Keratinocyte (primary cell): ENCODE measurements at regions not wholly inside any gene's neighbourhood (a gene's known extent, or its start where the extent isn't known, plus 50 kb on each side); places are given as distances from the start of the nearest gene placed in this dataset.

Experiments used
- DNase-seq: peaks from one replicate; pipeline ENCODE4 v3.0.0-alpha.2; 2011; ENCODE audit warnings: low read depth, missing footprints, low spot score
- FAIRE-seq: peaks from 2 replicates; lab custom pipeline; 2011; peaks lifted over from hg19 to GRCh38; lab: Jason Lieb, UNC
- H2AFZ ChIP-seq: 2 replicates; pipeline ENCODE4 v1.6.0; 2012; ENCODE audit warnings: low read length, control low read depth, inconsistent platforms; ENCODE audit not compliant: control insufficient read depth
- H3K27ac ChIP-seq: 2 replicates; pipeline ENCODE4 v1.5.1; 2011; ENCODE audit warnings: low read length; ENCODE audit not compliant: control insufficient read depth, insufficient read depth
- H3K27me3 ChIP-seq: 3 replicates; pipeline ENCODE4 v1.6.0; 2011; ENCODE audit warnings: low read length; ENCODE audit not compliant: control insufficient read depth, insufficient read depth; ENCODE audit errors: extremely low read depth
- H3K36me3 ChIP-seq, 2 experiments: 2 replicates in 1 of 2; 3 replicates in 1 of 2; pipeline ENCODE4 v1.5.1; 2011; ENCODE audit warnings: low read length in 2 of 2, mild to moderate bottlenecking in 1 of 2; ENCODE audit not compliant: control insufficient read depth in 2 of 2, insufficient read depth in 2 of 2; ENCODE audit errors: extremely low read depth in 1 of 2
- H3K4me1 ChIP-seq: 3 replicates; pipeline ENCODE4 v1.5.1; 2011; ENCODE audit warnings: low read length; ENCODE audit not compliant: control insufficient read depth, insufficient read depth; ENCODE audit errors: extremely low read depth
- H3K4me2 ChIP-seq: 3 replicates; pipeline ENCODE4 v1.6.0; 2011; ENCODE audit warnings: low read depth, low read length; ENCODE audit not compliant: control insufficient read depth, insufficient read depth; ENCODE audit errors: extremely low read depth
- H3K4me3 ChIP-seq, 3 experiments: fragments of 200-600 bp in 1 of 3; sonication (generic) in 1 of 3; 2 replicates in 2 of 3; 3 replicates in 1 of 3; pipeline ENCODE4 v1.5.1; 2011 to 2016; ENCODE audit warnings: low read length in 3 of 3, mild to moderate bottlenecking in 3 of 3, control low read depth in 2 of 3, inconsistent platforms in 1 of 3, low read depth in 1 of 3, mixed read lengths in 1 of 3, mixed run types in 1 of 3, moderate library complexity in 1 of 3; ENCODE audit not compliant: control insufficient read depth in 2 of 3, insufficient read depth in 2 of 3; ENCODE audit errors: extremely low read depth in 1 of 3
- H3K79me2 ChIP-seq: 2 replicates; pipeline ENCODE4 v1.6.0; 2012; ENCODE audit warnings: low read length; ENCODE audit not compliant: control insufficient read depth, insufficient read depth
- H3K9ac ChIP-seq: 3 replicates; pipeline ENCODE4 v1.6.0; 2011; ENCODE audit warnings: low read length; ENCODE audit not compliant: control insufficient read depth, insufficient read depth; ENCODE audit errors: extremely low read depth
- H3K9me1 ChIP-seq: 3 replicates; pipeline ENCODE4 v1.6.0; 2011; ENCODE audit warnings: low read length; ENCODE audit not compliant: control insufficient read depth, insufficient read depth; ENCODE audit errors: extremely low read depth
- H3K9me3 ChIP-seq: 2 replicates; pipeline ENCODE4 v1.5.1; 2012; ENCODE audit warnings: low read depth, low read length; ENCODE audit not compliant: control insufficient read depth
- H4K20me1 ChIP-seq: 3 replicates; pipeline ENCODE4 v1.6.0; 2011; ENCODE audit warnings: low read length; ENCODE audit not compliant: control insufficient read depth, insufficient read depth; ENCODE audit errors: extremely low read depth
- CTCF ChIP-seq, 3 experiments: IDR thresholded peaks in 1 of 3; conservative IDR thresholded peaks in 1 of 3; optimal IDR thresholded peaks in 1 of 3; 2 replicates in 2 of 3; 3 replicates in 1 of 3; pipeline versions ENCODE3 to v1.5.1; 2011; ENCODE audit warnings: low read length in 3 of 3, mild to moderate bottlenecking in 3 of 3, moderate library complexity in 2 of 3, control low read depth in 1 of 3, inconsistent platforms in 1 of 3; ENCODE audit not compliant: insufficient read depth in 2 of 3; ENCODE audit errors: extremely low read depth in 1 of 3
- EZH2 ChIP-seq: IDR thresholded peaks from one replicate; pipeline ENCODE4 v1.6.1; 2012; ENCODE audit warnings: inconsistent platforms, mild to moderate bottlenecking, low read length, moderate library complexity
- dilution Hi-C: fragments of 300-500 bp; cut with MboI; formaldehyde crosslinking; loops from one replicate; pipeline ENCODE4 v1.7.0; 2020; ENCODE audit warnings: low sequenced_read_pairs; ENCODE audit not compliant: extremely low pct_ligation_motif_present

- no peaks in the 10 kb centered on the region for H3K4me1 ChIP-seq
- H3K79me2 ChIP-seq, result no peaks in the 10 kb centered on the region
- DNase-seq (no peak), FAIRE-seq (no peak)
- no peak overlapping the region for H2AFZ ChIP-seq
- no peak overlapping the region for H3K4me2 ChIP-seq
- H3K36me3 ChIP-seq, result no peaks in the 10 kb centered on the region
- no peak overlapping the region for H3K27ac ChIP-seq
- H3K9me3 ChIP-seq, result no peaks in the 10 kb centered on the region
- dilution Hi-C loops, result no loop called here
- peaks cover 41% of the 10 kb centered on the region for H3K27me3 ChIP-seq
- TF ChIP-seq EZH2, result no peak
- no peak for TF ChIP-seq CTCF (optimal IDR thresholded peaks at IDR 0.05 in 1 of 3, IDR thresholded peaks at IDR 0.05 in 1 of 3, conservative IDR thresholded peaks at IDR 0.05 in 1 of 3; ENCODE audit: extremely low read depth in 1 of 3, insufficient read depth in 2 of 3, low read length in 3 of 3)
- no peaks in the 10 kb centered on the region for H4K20me1 ChIP-seq
- no peak overlapping the region for H3K9ac ChIP-seq
- H3K9me1 ChIP-seq, result no peaks in the 10 kb centered on the region
- no peak overlapping the region for H3K4me3 ChIP-seq
These were observed 253.9 kb downstream of the OTUD1 start for GRCh38 chr10:23692736-23693135.

- Histone ChIP-seq H3K9ac (no peak overlapping the region), H3K4me1 (no peaks in the 10 kb centered on the region), H3K4me2 (no peak overlapping the region), H3K27ac (no peak overlapping the region), H2AFZ (no peak overlapping the region), H3K9me1 (no peaks in the 10 kb centered on the region), H4K20me1 (no peaks in the 10 kb centered on the region), H3K79me2 (no peaks in the 10 kb centered on the region), H3K4me3 (no peak overlapping the region), H3K9me3 (no peaks in the 10 kb centered on the region), H3K36me3 (no peaks in the 10 kb centered on the region), H3K27me3 (peaks cover 41% of the 10 kb centered on the region)
- dilution Hi-C loops, result no loop called here
- no peak for TF ChIP-seq EZH2
- no peak for TF ChIP-seq CTCF (optimal IDR thresholded peaks at IDR 0.05 in 1 of 3, IDR thresholded peaks at IDR 0.05 in 1 of 3, conservative IDR thresholded peaks at IDR 0.05 in 1 of 3; ENCODE audit: extremely low read depth in 1 of 3, insufficient read depth in 2 of 3, low read length in 3 of 3)
- DNase-seq (no peak), FAIRE-seq (no peak)
These were observed 254.6 kb downstream of the OTUD1 start for GRCh38 chr10:23693501-23693901.
